Epithelial cell of esophagus (primary cell): ENCODE measurements at regions not wholly inside any gene's neighbourhood (a gene's known extent, or its start where the extent isn't known, plus 50 kb on each side); places are given as distances from the start of the nearest gene placed in this dataset.

ENCODE experiments used
- DNase-seq: peaks from one replicate; pipeline ENCODE4 v3.0.0; 2010; ENCODE audit warnings: low read depth
- H3K4me3 ChIP-seq: 2 replicates; pipeline ENCODE4 v1.5.1; 2011; ENCODE audit warnings: mild to moderate bottlenecking, low read length, control low read depth
- CTCF ChIP-seq: IDR thresholded peaks from 2 replicates; pipeline ENCODE4 v1.5.1; 2011; ENCODE audit warnings: low read depth, mild to moderate bottlenecking, low read length, control low read depth, inconsistent platforms; ENCODE audit not compliant: insufficient read depth; ENCODE audit errors: missing control alignments

- H3K4me3 ChIP-seq, result no peak overlapping the region
- no peak for TF ChIP-seq CTCF
- no peak for DNase-seq
Observed at GRCh38 chr9:17987189-17987588, 408.3 kb downstream of the SH3GL2 start.

GRCh38 chr9:17988489-17988888 lies 409.6 kb downstream of the SH3GL2 start:
- no peak overlapping the region for H3K4me3 ChIP-seq
- no peak for TF ChIP-seq CTCF

GRCh38 chr9:17990602-17991001 lies 411.7 kb downstream of the SH3GL2 start:
- no peak overlapping the region for H3K4me3 ChIP-seq
- no peak for DNase-seq
- TF ChIP-seq CTCF, result no peak

More at GRCh38 chr9:17988489-17988888, 409.6 kb downstream of the SH3GL2 start:
- no peak for DNase-seq

GRCh38 chr9:17993024-17993423 lies 414.2 kb downstream of the SH3GL2 start:
- no peak for DNase-seq
- H3K4me3 ChIP-seq, result no peak overlapping the region
- no peak for TF ChIP-seq CTCF

GRCh38 chr9:17994695-17995425 lies 416.0 kb downstream of the SH3GL2 start:
- no peak overlapping the region for H3K4me3 ChIP-seq
- no peak for TF ChIP-seq CTCF
- no peak for DNase-seq

GRCh38 chr9:17996728-17997127 lies 417.9 kb downstream of the SH3GL2 start:
- TF ChIP-seq CTCF, result no peak

More at GRCh38 chr9:17996728-17997127, 417.9 kb downstream of the SH3GL2 start:
- no peak for DNase-seq
- H3K4me3 ChIP-seq, result no peak overlapping the region
